Osteocyte (in vitro differentiated cells): ENCODE measurements at regions not wholly inside any gene's neighbourhood (a gene's known extent, or its start where the extent isn't known, plus 50 kb on each side); places are given as distances from the start of the nearest gene placed in this dataset.

Experiments used
- DNase-seq: peaks from one replicate; pipeline ENCODE4 v3.0.0; 2021; ENCODE audit warnings: mixed read lengths; ENCODE audit not compliant: unreplicated experiment; ENCODE audit errors: extremely low spot score
- H3K27ac Mint-ChIP-seq: one replicate; pipeline ENCODE4 v1.8.0; 2021; ENCODE audit warnings: mild to moderate bottlenecking, mixed read lengths; ENCODE audit not compliant: unreplicated experiment
- H3K27me3 Mint-ChIP-seq: one replicate; pipeline ENCODE4 v1.8.0; 2021; ENCODE audit warnings: mixed read lengths; ENCODE audit not compliant: unreplicated experiment
- H3K36me3 Mint-ChIP-seq: one replicate; pipeline ENCODE4 v1.8.0; 2021; ENCODE audit warnings: mixed read lengths; ENCODE audit not compliant: unreplicated experiment
- H3K4me1 Mint-ChIP-seq: one replicate; pipeline ENCODE4 v1.8.0; 2021; ENCODE audit warnings: mixed read lengths; ENCODE audit not compliant: unreplicated experiment
- H3K4me3 Mint-ChIP-seq: one replicate; pipeline ENCODE4 v1.8.0; 2021; ENCODE audit warnings: mild to moderate bottlenecking, moderate library complexity, mixed read lengths; ENCODE audit not compliant: unreplicated experiment
- H3K9me3 Mint-ChIP-seq: one replicate; pipeline ENCODE4 v1.8.0; 2021; ENCODE audit warnings: mixed read lengths; ENCODE audit not compliant: unreplicated experiment
- CTCF ChIP-seq: fragments of 200-600 bp; sonication (generic); IDR thresholded peaks from 2 replicates; pipeline ENCODE4 v1.5.0; 2021; ENCODE audit warnings: antibody characterized with exemption, mild to moderate bottlenecking, moderate library complexity

GRCh38 chr4:20326977-20327376, 75.3 kb downstream of the SLIT2 start:
- no peak overlapping the region for H3K4me3 Mint-ChIP-seq

GRCh38 chr4:20327808-20328207, 76.1 kb downstream of the SLIT2 start:
- no peak overlapping the region for H3K27ac Mint-ChIP-seq
- peaks cover 7% of the 10 kb centered on the region for H3K9me3 Mint-ChIP-seq
- H3K27me3 Mint-ChIP-seq: no peaks in the 10 kb centered on the region
- DNase-seq: no peak
- no peak overlapping the region for H3K4me3 Mint-ChIP-seq
- H3K4me1 Mint-ChIP-seq: peaks cover 21% of the 10 kb centered on the region
- H3K36me3 Mint-ChIP-seq: no peaks in the 10 kb centered on the region
- no peak for TF ChIP-seq CTCF

More at GRCh38 chr4:20326977-20327376, 75.3 kb downstream of the SLIT2 start:
- no peaks in the 10 kb centered on the region for H3K27me3 Mint-ChIP-seq
- no peak for DNase-seq
- no peaks in the 10 kb centered on the region for H3K36me3 Mint-ChIP-seq
- H3K9me3 Mint-ChIP-seq: peaks cover 5% of the 10 kb centered on the region
- no peak overlapping the region for H3K27ac Mint-ChIP-seq
- TF ChIP-seq CTCF: no peak
- H3K4me1 Mint-ChIP-seq: peaks cover 21% of the 10 kb centered on the region

- Mint-ChIP-seq H3K27me3 (no peaks in the 10 kb centered on the region), H3K9me3 (peaks cover 7% of the 10 kb centered on the region), H3K4me1 (peaks cover 15% of the 10 kb centered on the region), H3K4me3 (no peak overlapping the region), H3K36me3 (no peaks in the 10 kb centered on the region), H3K27ac (no peak overlapping the region)
- TF ChIP-seq CTCF: no peak
- no peak for DNase-seq
These were observed 79.9 kb downstream of the SLIT2 start for GRCh38 chr4:20331642-20332041.

- Mint-ChIP-seq H3K4me3 (no peak overlapping the region), H3K27me3 (no peaks in the 10 kb centered on the region), H3K36me3 (no peaks in the 10 kb centered on the region), H3K27ac (no peak overlapping the region), H3K4me1 (peaks cover 17% of the 10 kb centered on the region), H3K9me3 (peaks cover 12% of the 10 kb centered on the region)
- TF ChIP-seq CTCF: no peak
- no peak for DNase-seq
These were observed 81.5 kb downstream of the SLIT2 start for GRCh38 chr4:20333141-20333715.

GRCh38 chr4:20337261-20337664, 85.6 kb downstream of the SLIT2 start:
- Mint-ChIP-seq H3K27me3 (no peaks in the 10 kb centered on the region), H3K27ac (no peak overlapping the region), H3K4me1 (peaks cover 18% of the 10 kb centered on the region), H3K36me3 (no peaks in the 10 kb centered on the region), H3K9me3 (peaks cover 5% of the 10 kb centered on the region), H3K4me3 (no peak overlapping the region)
- no peak for DNase-seq
- no peak for TF ChIP-seq CTCF
